ENCODE measurements at regions not wholly inside any gene's neighbourhood (a gene's known extent, or its start where the extent isn't known, plus 50 kb on each side); places are given as distances from the start of the nearest gene placed in this dataset.
A peak's percentile ranks its signal among the peaks of the same experiment; 100 is the strongest.

GRCh38 chr9:79152306-79152705 is 419.5 kb upstream of the TLE4 start:
- H3K4me3 ChIP-seq (ENCODE audit: low read depth, poor library complexity, severe bottlenecking): no peak overlapping the region
- WGBS, 2 donors: 35 to 56% methylated on average over 2 of the region's 2 CpGs
- intact Hi-C loops (cut with DNase I; ENCODE audit: low total_unique reads): no loop called here
- TF ChIP-seq, protein P1, sequence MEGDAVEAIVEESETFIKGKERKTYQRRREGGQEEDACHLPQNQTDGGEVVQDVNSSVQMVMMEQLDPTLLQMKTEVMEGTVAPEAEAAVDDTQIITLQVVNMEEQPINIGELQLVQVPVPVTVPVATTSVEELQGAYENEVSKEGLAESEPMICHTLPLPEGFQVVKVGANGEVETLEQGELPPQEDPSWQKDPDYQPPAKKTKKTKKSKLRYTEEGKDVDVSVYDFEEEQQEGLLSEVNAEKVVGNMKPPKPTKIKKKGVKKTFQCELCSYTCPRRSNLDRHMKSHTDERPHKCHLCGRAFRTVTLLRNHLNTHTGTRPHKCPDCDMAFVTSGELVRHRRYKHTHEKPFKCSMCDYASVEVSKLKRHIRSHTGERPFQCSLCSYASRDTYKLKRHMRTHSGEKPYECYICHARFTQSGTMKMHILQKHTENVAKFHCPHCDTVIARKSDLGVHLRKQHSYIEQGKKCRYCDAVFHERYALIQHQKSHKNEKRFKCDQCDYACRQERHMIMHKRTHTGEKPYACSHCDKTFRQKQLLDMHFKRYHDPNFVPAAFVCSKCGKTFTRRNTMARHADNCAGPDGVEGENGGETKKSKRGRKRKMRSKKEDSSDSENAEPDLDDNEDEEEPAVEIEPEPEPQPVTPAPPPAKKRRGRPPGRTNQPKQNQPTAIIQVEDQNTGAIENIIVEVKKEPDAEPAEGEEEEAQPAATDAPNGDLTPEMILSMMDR (IDR thresholded peaks at IDR 0.05): no peak
- no peak for TF ChIP-seq POLR2A (IDR thresholded peaks at IDR 0.05)
- DNase-seq (ENCODE audit: low spot score in 2 of 2): no peak

DNA sequence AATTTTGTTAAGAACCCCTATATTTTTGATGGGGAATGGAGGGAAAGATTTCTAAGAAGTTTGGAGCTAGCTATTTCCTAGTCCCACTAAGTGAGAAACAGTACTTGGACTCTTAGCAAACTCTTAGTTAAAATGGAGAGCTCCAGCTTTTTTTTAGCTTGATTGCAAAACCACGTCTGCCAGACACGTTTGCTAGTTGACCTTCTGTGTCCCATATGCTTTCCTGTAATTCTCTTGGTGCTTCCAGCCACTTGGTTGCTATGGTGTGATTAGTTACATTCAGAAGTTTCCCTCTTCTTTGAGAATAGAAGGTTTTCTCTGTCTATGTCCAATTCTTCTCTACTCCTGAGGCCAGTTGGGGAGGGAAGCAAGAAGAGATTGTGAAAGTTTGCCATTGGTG is 417.0 kb upstream of the TLE4 start:
- intact Hi-C loops (cut with DNase I; ENCODE audit: low total_unique reads): no loop called here
- WGBS, 2 donors: 8 to 14% methylated on average over 2 of the region's 2 CpGs

GRCh38 chr9:79155308-79155707 is 416.5 kb upstream of the TLE4 start:
- WGBS, 2 donors: 45 to 50% methylated on average over 1 of the region's 1 CpG
- no peak overlapping the region for H3K4me3 ChIP-seq (ENCODE audit: low read depth, poor library complexity, severe bottlenecking)
- DNase-seq (ENCODE audit: low spot score in 2 of 2): peak in 1 of 2 donors; percentile 51
- no peak for TF ChIP-seq POLR2A (IDR thresholded peaks at IDR 0.05)
- TF ChIP-seq, protein P1 (IDR thresholded peaks at IDR 0.05): no peak
- intact Hi-C loops (cut with DNase I; ENCODE audit: low total_unique reads): no loop called here

More for the DNA sequence above, 417.0 kb upstream of the TLE4 start:
- TF ChIP-seq POLR2A (IDR thresholded peaks at IDR 0.05): no peak
- TF ChIP-seq, protein P1 (IDR thresholded peaks at IDR 0.05): no peak
- no peak for DNase-seq (ENCODE audit: low spot score in 2 of 2)
- no peak overlapping the region for H3K4me3 ChIP-seq (ENCODE audit: low read depth, poor library complexity, severe bottlenecking)

DNA sequence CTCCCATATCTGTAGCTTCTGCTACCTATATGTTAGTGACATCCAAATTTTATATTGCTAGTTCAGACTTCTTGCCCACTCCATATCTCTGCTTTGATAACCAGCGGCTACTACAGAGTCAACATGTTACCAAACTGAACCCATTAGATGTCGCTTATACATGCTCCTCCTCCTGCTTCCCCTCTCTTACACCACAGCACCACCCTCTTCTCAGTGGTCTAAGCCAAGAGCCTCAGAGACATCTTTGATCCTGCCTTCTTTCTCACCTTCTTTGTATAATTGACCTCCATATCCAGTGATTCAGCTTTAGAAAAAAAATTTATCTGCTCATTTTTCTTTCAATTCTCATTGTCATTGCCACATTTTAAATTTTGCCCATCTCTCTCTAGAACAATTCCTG is 408.2 kb upstream of the TLE4 start:
- intact Hi-C loops (cut with DNase I; ENCODE audit: low total_unique reads): no loop called here
- TF ChIP-seq, protein P1 (IDR thresholded peaks at IDR 0.05): no peak
- no peak for TF ChIP-seq POLR2A (IDR thresholded peaks at IDR 0.05)
- no peak overlapping the region for H3K4me3 ChIP-seq (ENCODE audit: low read depth, poor library complexity, severe bottlenecking)
- no peak for DNase-seq (ENCODE audit: low spot score in 2 of 2)
- 89 to 93% methylated on average over 2 of the region's 2 CpGs for WGBS, 2 donors

GRCh38 chr9:79164406-79164805 is 407.4 kb upstream of the TLE4 start:
- no peak overlapping the region for H3K4me3 ChIP-seq (ENCODE audit: low read depth, poor library complexity, severe bottlenecking)
- DNase-seq (ENCODE audit: low spot score in 2 of 2): no peak
- intact Hi-C loops (cut with DNase I; ENCODE audit: low total_unique reads): no loop called here
- 48 to 49% methylated on average over 4 of the region's 4 CpGs for WGBS, 2 donors
- TF ChIP-seq, protein P1 (IDR thresholded peaks at IDR 0.05): no peak

DNA sequence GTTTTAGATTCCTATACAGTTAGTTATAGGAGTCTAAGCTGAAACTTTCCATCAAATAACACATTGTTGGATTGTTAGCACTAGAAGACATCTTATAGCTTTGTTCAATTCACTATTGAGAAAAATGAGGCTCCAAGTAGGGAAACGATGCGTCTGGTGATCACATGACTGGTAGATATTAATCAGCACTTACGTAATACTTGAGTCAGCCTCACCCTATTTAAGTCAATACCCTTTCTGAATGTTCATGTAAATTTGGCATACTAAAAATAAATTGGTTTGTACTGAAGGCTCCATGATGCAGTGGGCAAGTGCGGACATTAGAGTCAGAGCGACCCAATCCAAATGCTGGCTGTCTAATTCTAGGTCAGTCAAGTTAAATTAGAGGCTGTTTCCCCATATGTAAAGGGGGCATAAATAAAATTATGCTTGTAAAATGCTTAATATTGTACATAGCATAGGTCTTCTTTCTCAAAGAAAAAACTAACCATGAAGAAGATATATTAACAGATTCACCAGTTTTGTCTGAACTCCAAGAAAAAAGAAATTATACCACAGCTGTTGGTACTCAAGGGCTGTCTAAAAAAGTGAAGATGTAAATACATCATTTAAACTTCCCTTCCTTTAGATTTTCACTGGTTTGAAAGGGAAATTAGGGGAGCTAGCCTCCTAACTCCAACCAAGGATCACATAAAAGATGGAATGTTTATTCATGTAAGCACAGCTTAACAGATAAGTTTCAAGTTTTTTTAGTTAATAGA is 406.6 kb upstream of the TLE4 start:
- WGBS, 2 donors: 33 to 38% methylated on average over 5 of the region's 5 CpGs
- no peak overlapping the region for H3K4me3 ChIP-seq (ENCODE audit: low read depth, poor library complexity, severe bottlenecking)
- TF ChIP-seq, protein P1 (IDR thresholded peaks at IDR 0.05): no peak
- no peak for TF ChIP-seq POLR2A (IDR thresholded peaks at IDR 0.05)
- intact Hi-C loops (cut with DNase I; ENCODE audit: low total_unique reads): no loop called here
- no peak for DNase-seq (ENCODE audit: low spot score in 2 of 2)
